K562 (cell line): ENCODE measurements at regions not wholly inside any gene's neighbourhood (a gene's known extent, or its start where the extent isn't known, plus 50 kb on each side); places are given as distances from the start of the nearest gene placed in this dataset.

Experiments used
- ATAC-seq: fragments of 200-7000 bp; cut with Tn5 transposase; 3 replicates; pipeline ENCODE4 v1.9.1; 2020; ENCODE audit warnings: moderate library complexity
- BruUV-seq: library from RNA; stranded (reverse); fragments of 400-500 nt; replicated peaks from 2 replicates; lab custom pipeline; 2021; lab: Mats Ljungman, UMichigan
- CTCF ChIA-PET: fragments of 300-600 bp; formaldehyde crosslinking; extraction: SDS; loops from one replicate; lab custom pipeline; 2021; ENCODE audit warnings: low intra/inter-chr PET ratio; lab: Yijun Ruan, JAX
- POLR2A ChIA-PET: fragments of 300-600, 350-650 bp; sonication (Branson Sonifier 250); formaldehyde crosslinking; extraction: SDS; loops from one replicate; lab custom pipeline; 2021; ENCODE audit warnings: antibody characterized with exemption, inconsistent platforms; lab: Yijun Ruan, JAX
- DNase-seq, 4 experiments: peaks; one replicate each; pipeline versions ENCODE4 v3.0.0 to v3.0.0-alpha.2; 2011 to 2018; ENCODE audit warnings: low spot score in 3 of 4, mixed read lengths in 3 of 4; ENCODE audit errors: extremely low read depth in 1 of 4
- FAIRE-seq: peaks from 2 replicates; lab custom pipeline; 2011; peaks lifted over from hg19 to GRCh38; lab: Jason Lieb, UNC
- H2AFZ ChIP-seq: 2 replicates; pipeline ENCODE4 v1.6.0; 2011; ENCODE audit warnings: low read depth, low read length, control low read depth, inconsistent platforms
- H3K27ac ChIP-seq: fragments of 200-600 bp; 3 replicates; pipeline ENCODE4 v1.8.0; 2011; ENCODE audit warnings: low read depth, mild to moderate bottlenecking, control low read depth, inconsistent platforms, low read length, moderate library complexity, mixed read lengths; ENCODE audit errors: extremely low read depth
- H3K27me3 ChIP-seq, 2 experiments: fragments of 300-600 bp in 1 of 2; 2 replicates in 1 of 2; 3 replicates in 1 of 2; pipeline versions ENCODE4 v1.6.0 to v1.8.0; 2011; ENCODE audit warnings: inconsistent platforms in 2 of 2, low read length in 2 of 2, mild to moderate bottlenecking in 1 of 2, mixed read lengths in 1 of 2, moderate library complexity in 1 of 2; ENCODE audit not compliant: control insufficient read depth in 2 of 2, insufficient read depth in 2 of 2
- H3K36me3 ChIP-seq: fragments of 300-600 bp; 3 replicates; pipeline ENCODE4 v1.8.0; 2011; ENCODE audit warnings: mild to moderate bottlenecking, low read length, inconsistent platforms; ENCODE audit not compliant: control insufficient read depth, insufficient read depth
- H3K4me1 ChIP-seq, 2 experiments: fragments of 200-600 bp in 1 of 2; replicated peaks in 1 of 2; 2 replicates in 1 of 2; 3 replicates in 1 of 2; pipeline versions ENCODE4 v1.5.1 to v1.8.0; 2011; ENCODE audit warnings: inconsistent platforms in 2 of 2, low read length in 2 of 2, mild to moderate bottlenecking in 1 of 2, mixed read lengths in 1 of 2, moderate library complexity in 1 of 2; ENCODE audit not compliant: control insufficient read depth in 2 of 2, insufficient read depth in 2 of 2
- H3K4me2 ChIP-seq: 2 replicates; pipeline ENCODE4 v1.6.1; 2011; ENCODE audit warnings: low read length, control low read depth, inconsistent platforms, mixed read lengths; ENCODE audit not compliant: insufficient read depth
- H3K4me3 ChIP-seq: fragments of 200-600 bp; sonication (generic), shearing (Covaris generic); 2 replicates; pipeline ENCODE4 v1.5.1; 2016; ENCODE audit warnings: control low read depth, inconsistent platforms
- H3K79me2 ChIP-seq: fragments of 200-600 bp; 3 replicates; pipeline ENCODE4 v1.8.0; 2011; ENCODE audit warnings: low read length, inconsistent platforms; ENCODE audit not compliant: control insufficient read depth, insufficient read depth
- H3K9ac ChIP-seq, 2 experiments: 2 replicates each; pipeline versions ENCODE4 v1.6.0 to v1.6.1; 2011; ENCODE audit warnings: low read depth in 2 of 2, low read length in 2 of 2, control low read depth in 1 of 2, inconsistent platforms in 1 of 2, mild to moderate bottlenecking in 1 of 2, mixed read lengths in 1 of 2; ENCODE audit not compliant: insufficient read depth in 1 of 2
- H3K9me1 ChIP-seq: one replicate; pipeline ENCODE4 v1.6.0; 2011; ENCODE audit warnings: inconsistent platforms, mild to moderate bottlenecking, low read length, moderate library complexity; ENCODE audit not compliant: control insufficient read depth, insufficient read depth
- H3K9me3 ChIP-seq: replicated peaks from 2 replicates; pipeline ENCODE4 v1.5.1; 2011; ENCODE audit warnings: low read depth, low read length, inconsistent platforms; ENCODE audit not compliant: control insufficient read depth, insufficient read depth
- H4K20me1 ChIP-seq: replicated peaks from 2 replicates; pipeline ENCODE4 v1.6.1; 2011; ENCODE audit warnings: low read length, inconsistent platforms, mixed read lengths; ENCODE audit not compliant: control insufficient read depth, insufficient read depth
- ATF1 ChIP-seq, 2 experiments: fragments of 450-650 bp in 1 of 2; IDR thresholded peaks; 2 replicates each; pipeline ENCODE4 v1.6.1; 2016; ENCODE audit warnings: missing compliant biosample characterization in 1 of 2, missing genetic modification characterization in 1 of 2
- ATF4 ChIP-seq: fragments of 450-650 bp; formaldehyde crosslinking; IDR thresholded peaks from 2 replicates; pipeline ENCODE4 v1.4.0; 2022; ENCODE audit warnings: mild to moderate bottlenecking, moderate library complexity
- CREB3L1 ChIP-seq: fragments of 450-650 bp; IDR thresholded peaks from 2 replicates; pipeline ENCODE4 v1.6.1; 2014; ENCODE audit warnings: low read depth, mild to moderate bottlenecking, moderate library complexity, borderline replicate concordance
- ETS1 ChIP-seq: conservative IDR thresholded peaks from 2 replicates; pipeline ENCODE4 v1.6.1; 2011; ENCODE audit warnings: low read depth, mild to moderate bottlenecking, low read length; ENCODE audit not compliant: control insufficient read depth
- FIP1L1 ChIP-seq: fragments of 200-400 bp; formaldehyde crosslinking; IDR thresholded peaks from 2 replicates; pipeline ENCODE4 v1.6.1; 2018; ENCODE audit warnings: mild to moderate bottlenecking, low read depth, low read length; ENCODE audit not compliant: poor library complexity, severe bottlenecking
- HINFP ChIP-seq: fragments of 450-650 bp; conservative IDR thresholded peaks from 2 replicates; pipeline ENCODE4 v1.6.1; 2016; ENCODE audit warnings: missing genetic modification characterization, low read depth, mild to moderate bottlenecking, control low read depth, missing compliant biosample characterization
- JUNB ChIP-seq: fragments of 450-650 bp; formaldehyde crosslinking; conservative IDR thresholded peaks from 2 replicates; pipeline ENCODE4 v1.4.0; 2020; ENCODE audit warnings: mild to moderate bottlenecking
- NEUROD1 ChIP-seq: fragments of 150-350 bp; IDR thresholded peaks from 2 replicates; pipeline ENCODE4 v1.6.1; 2014; ENCODE audit warnings: borderline replicate concordance, low read length, low read depth; ENCODE audit not compliant: partially characterized antibody
- PHB ChIP-seq: fragments of 250-450 bp; sonication (Bioruptor Pico); IDR thresholded peaks from 2 replicates; pipeline ENCODE4 v1.5.0; 2021
- POLR2AphosphoS5 ChIP-seq: IDR thresholded peaks from 2 replicates; pipeline ENCODE4 v1.6.1; 2011; ENCODE audit warnings: mild to moderate bottlenecking, low read depth, low read length, moderate library complexity; ENCODE audit not compliant: control insufficient read depth, insufficient read depth
- RNF219 ChIP-seq: fragments of 250-450 bp; sonication (Bioruptor Pico); IDR thresholded peaks from 2 replicates; pipeline ENCODE4 v1.5.0; 2022; ENCODE audit warnings: mild to moderate bottlenecking
- ZNF121 ChIP-seq: sonication (generic); formaldehyde crosslinking; conservative IDR thresholded peaks from 2 replicates; pipeline ENCODE4 v1.8.0; 2022; ENCODE audit warnings: missing genetic modification reagents
- ZNF124 ChIP-seq: sonication (generic); formaldehyde crosslinking; IDR thresholded peaks from 2 replicates; pipeline ENCODE4 v1.8.1; 2022; ENCODE audit warnings: missing genetic modification reagents
- WGBS: fragments of 100-300 bp; shearing (Covaris generic); methylation state at CpG from one replicate; pipeline ENCODE4 v1.1.6; 2016; ENCODE audit warnings: low coverage, mixed read lengths; ENCODE audit not compliant: insufficient coverage; ENCODE audit errors: missing lambda C conversion rate; 5-methylcytosine and 5-hydroxymethylcytosine counted together
- in situ Hi-C: fragments of 300-500 bp; cut with MboI; formaldehyde crosslinking; loops from 4 replicates; pipeline ENCODE4 v1.15.0; 2018; ENCODE audit warnings: inconsistent platforms, mixed read lengths
- intact Hi-C: fragments of 100-400 bp; cut with micrococcal nuclease; formaldehyde crosslinking; loops from 2 replicates; pipeline ENCODE4 v1.14.2; 2022

GRCh38 chr6:44734886-44735629 lies 347.6 kb downstream of the CDC5L start:
- Histone ChIP-seq H3K4me1 (no peaks in the 10 kb centered on the region), H3K9me1 (no peaks in the 10 kb centered on the region), H3K9ac (no peak overlapping the region), H3K27me3 (peaks cover 7 to 66% of the 10 kb centered on the region in 2 experiments; a peak in 3 of 5 replicates), H4K20me1 (peaks cover 6% of the 10 kb centered on the region; the same call in 1 of the 2 replicates), H3K79me2 (no peaks in the 10 kb centered on the region), H3K36me3 (no peaks in the 10 kb centered on the region), H3K4me2 (no peak overlapping the region), H2AFZ (no peak overlapping the region), H3K9me3 (no peaks in the 10 kb centered on the region), H3K4me3 (no peak overlapping the region)
- BruUV-seq: no TSS peak
- in situ Hi-C loops (no loop called here), intact Hi-C loops (no loop called here)
- ChIA-PET CTCF (no interaction called here), POLR2A (interaction anchor here (0.6 kb wide), 1 partner anchor 259 kb away, joined by 3 read pairs; no protein-coding TSS in a partner anchor)
- FAIRE-seq: no peak
- no peak for ATAC-seq
- 0% methylated on average over 5 of the region's 5 CpGs for WGBS
- no peak for DNase-seq
- TF ChIP-seq FIP1L1 (no peak), PHB (CRISPR knock-in tag) (no peak), ATF4 (CRISPR knock-in tag) (no peak), CREB3L1 (no peak), HINFP (tag) (no peak), POLR2AphosphoS5 (no peak), RNF219 (CRISPR knock-in tag) (no peak), ATF1 (CRISPR knock-in tag; IDR thresholded peaks at IDR 0.05) (no peak), ATF1 (tag; IDR thresholded peaks at IDR 0.05) (no peak), NEUROD1 (no peak), ZNF124 (CRISPR knock-in tag) (no peak), ZNF121 (no peak), JUNB (CRISPR knock-in tag) (no peak), ETS1 (no peak)
- TF ChIP-seq, all 486 proteins: peak for 0
- H3K27ac ChIP-seq: no peak overlapping the region
